CD4-positive, alpha-beta T cell treated with Interleukin-6 at 100 ng/mL for 8 hours (primary cell): ENCODE measurements at regions not wholly inside any gene's neighbourhood (a gene's known extent, or its start where the extent isn't known, plus 50 kb on each side); places are given as distances from the start of the nearest gene placed in this dataset.
"Not testable (repeated sequence)": the region's sequence is repeated elsewhere in the genome, so short reads cannot be mapped to it uniquely, and the experiment has no call there.

Source experiments
- DNase-seq: peaks from one replicate; pipeline ENCODE4 v3.0.0-alpha.2; 2020; ENCODE audit warnings: mixed read lengths, low spot score

DNA sequence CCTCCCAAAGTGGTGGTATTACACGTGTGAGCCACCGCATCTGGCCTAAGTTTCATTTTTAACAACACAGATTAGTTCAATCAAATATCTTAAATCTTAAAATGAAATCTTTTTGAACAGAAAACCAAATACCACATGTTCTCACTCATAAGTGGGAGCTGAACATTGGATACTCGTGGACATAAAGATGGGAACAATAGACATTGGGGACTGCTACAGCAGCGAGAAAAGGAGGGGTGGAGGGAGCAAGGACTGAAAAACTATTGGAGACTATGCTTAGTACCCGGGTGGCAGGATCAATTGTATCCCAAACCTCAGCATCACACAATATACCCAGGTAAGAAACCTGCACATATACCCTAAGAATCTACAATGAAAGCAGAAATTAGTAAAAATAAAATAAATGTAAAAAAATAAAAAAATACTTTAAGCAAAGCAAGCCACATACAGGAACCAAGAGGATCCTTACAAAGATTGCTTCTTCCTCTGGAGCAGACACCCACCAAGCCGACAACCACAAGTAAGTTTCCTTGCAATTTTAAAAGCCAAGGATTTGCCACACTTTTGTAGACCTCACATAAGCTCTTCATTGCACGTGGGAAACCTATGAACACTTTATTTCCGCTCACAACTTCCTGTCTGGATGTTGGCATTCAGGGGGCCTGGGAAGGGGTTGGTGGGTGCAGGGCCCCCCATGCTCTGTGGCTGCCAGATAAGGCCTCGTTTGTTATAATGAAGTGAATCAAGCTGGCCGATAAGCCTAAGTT is 147.9 kb downstream of the MYCN start:
- no peak for DNase-seq

DNA sequence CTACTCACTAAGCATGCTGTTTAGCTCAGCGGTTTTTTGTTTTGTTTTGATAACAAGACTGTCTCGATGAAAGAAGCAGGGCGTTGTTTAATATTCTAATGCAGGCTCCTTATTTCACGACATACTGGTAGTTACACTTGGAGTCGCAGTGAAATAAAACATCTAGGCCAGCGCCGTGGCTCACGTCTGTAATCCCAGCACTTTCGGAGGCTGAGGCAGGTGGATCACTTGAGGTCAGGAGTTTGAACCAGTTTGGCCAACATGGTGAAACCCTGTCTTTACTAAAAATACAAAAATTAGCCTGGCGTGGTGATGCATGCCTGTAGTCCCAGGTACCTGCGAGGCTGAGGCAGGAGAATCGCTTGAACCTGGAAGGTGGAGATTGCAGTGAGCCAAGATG is 145.8 kb downstream of the MYCN start:
- not testable (repeated sequence) for DNase-seq

DNA sequence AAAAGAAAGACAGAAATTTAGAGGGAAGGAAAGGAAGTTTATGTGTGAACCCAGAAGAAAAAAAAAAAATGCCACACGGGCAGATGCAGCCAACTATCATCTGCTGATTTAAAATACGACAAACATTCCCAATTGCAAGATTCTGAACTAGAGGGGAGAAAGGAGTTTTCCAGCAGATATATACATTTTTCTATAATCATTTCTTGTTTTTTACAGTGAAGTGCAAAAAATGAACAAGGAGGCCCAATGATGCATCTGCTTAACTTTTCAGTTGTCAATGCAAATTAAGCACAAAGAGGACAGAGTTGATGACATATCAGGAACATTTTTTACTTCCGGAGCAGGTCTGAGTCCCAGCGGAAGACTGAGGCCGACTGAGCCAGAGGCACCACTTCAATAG is 144.7 kb downstream of the MYCN start:
- DNase-seq: no peak

DNA sequence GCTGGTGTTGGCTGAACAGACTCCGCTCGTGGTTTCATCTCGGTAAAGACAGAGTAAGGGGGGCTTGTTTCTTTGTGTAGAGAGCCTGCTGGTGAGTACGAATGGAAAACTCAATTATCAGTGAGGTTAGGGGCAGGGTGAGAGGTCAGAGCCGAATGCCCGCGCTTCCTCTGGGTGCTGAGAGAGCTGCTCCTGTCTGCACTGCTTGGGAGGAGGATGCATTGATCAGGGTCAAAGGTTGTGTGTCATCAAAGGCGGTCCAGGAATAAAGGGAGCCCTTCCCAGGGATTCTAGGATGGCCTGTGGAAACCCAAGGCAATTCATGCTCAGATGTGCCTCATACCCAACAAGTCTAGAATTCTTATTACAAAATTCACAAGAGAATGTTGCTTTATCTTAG is 143.9 kb downstream of the MYCN start:
- no peak for DNase-seq

DNA sequence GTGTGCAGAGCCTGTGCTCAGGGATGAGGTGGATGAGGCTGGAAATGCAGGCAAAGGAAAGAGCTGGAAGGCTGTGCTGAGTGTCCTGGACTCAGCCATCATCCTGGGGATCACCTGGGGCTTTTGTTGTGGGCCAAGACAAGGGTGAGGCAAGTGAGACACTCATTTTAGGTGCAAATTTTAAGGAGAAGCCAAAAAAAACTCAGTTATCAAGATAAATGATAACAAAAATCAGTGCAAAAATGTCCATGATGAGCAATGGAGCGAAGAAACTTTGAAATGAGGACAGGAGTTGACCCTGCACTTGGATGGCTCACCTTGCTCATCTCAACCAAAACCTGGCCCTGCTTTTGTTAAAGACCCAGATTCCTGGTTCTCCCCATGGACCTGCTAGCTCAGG is 141.9 kb downstream of the MYCN start:
- DNase-seq: no peak

DNA sequence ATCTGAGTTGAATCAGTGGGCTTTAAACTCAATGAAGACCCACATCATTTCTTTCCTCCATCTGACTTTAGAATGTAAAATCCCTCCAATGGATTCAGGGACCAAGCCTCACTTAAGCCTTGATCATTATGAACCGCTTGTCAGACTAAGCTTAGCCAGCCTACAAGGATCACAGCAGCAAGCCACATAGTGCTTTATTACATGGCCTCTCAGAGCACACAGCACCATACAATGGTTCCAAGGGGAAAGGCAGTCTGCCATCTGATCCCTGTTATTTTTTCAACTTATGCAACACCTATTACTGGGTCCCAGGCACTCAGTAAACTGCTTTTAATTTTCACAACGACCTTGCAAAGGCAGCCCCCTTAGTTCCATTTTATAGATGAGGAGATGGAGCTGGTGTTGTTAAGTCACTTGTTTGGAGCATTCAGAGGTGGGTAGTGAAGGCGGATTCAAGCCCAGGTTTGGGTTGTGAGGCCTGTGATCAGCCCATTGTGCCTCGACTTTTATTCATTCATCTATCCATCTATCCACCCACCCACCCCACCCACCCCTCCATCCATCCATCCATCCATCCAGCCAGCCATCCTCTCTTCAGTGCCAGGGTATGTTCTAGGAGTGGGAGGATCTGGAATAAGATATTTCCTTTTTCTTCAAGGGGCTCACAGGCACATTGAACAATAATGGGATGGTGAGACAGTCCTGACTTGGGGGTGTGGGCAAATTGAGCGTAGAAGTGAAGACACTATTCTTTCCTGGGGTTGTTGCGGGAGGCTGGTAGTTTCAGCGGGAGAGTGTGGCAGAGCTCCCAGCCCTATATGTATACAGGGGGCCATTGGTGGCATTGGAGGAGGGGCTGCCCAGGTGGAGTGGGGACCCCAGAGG is 141.2 kb downstream of the MYCN start:
- no peak for DNase-seq

DNA sequence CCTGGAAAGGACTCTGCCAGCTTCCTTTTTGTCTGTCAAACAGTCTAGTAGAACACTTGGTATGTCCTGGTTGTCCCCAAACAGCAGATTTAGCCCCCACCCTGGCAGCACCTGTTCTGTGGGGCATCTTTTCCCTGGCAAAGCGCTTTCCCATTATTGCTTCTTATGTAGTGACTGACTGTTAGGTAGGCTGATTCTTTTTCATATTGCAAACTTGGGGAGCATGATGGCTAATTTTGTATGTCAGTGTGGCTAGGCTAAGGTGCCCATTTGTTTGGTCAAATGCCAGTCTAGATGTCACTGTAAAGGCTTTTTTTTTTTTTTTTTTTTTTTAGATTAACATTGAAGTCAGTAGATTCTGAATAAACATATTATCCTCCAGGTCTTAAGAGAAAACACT is 140.2 kb downstream of the MYCN start:
- no peak for DNase-seq

DNA sequence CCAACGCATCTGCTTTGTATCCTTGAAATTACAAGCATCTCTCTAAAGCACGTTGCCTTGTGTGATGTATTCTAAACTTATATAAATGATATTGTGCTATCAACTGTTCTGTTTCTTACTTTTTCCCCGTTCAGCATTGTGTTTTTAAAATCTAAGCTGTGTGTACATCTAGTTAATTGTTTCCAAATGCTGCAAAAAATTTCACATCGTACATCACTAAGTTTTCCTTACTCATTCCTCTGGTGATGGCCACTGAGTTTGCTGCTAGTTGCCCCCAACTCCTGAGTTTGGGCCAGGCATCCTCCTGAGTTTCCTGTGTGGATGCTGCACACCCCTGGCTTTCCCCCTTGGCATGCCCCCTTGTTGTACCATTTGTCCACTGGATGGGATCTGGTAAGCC is 139.7 kb downstream of the MYCN start:
- DNase-seq: no peak

DNA sequence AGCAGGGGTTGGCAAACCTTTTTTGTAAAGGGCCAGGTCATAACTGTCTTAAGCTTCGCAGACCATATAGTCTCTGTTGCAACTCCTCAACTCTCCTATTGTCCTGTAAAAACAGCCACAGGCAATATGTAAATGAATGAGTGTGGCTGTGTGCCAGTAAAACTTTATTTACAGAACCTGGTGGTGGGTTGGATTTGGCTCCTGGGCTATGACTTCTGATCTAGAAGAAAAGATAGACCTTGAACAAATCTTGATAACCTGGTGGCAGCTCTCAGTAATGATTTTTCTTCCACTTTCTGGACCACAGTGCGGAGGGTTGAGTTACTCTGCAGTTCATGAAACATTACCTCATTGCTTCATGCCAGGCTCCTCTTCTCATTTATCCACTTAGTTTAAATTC is 139.3 kb downstream of the MYCN start:
- DNase-seq: no peak

DNA sequence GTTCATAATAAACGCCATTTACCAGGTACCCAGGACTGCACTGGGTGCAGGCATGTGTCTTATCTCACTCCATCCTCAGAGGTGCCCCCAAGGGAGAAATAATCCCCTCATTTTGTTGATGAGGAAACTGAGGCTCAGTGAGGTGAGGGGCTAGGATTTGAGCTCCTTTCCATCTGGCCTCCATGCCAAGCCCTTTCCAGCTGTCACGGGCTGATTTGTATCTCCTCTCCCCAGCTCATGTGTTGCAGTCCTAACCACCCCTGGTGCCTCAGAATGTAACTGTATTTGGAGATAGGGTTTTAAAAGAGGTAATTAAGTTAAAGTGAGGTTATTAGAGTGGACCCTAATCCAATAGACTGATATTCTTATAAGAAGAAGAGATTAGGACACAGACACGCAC is 137.3 kb downstream of the MYCN start:
- no peak for DNase-seq

DNA sequence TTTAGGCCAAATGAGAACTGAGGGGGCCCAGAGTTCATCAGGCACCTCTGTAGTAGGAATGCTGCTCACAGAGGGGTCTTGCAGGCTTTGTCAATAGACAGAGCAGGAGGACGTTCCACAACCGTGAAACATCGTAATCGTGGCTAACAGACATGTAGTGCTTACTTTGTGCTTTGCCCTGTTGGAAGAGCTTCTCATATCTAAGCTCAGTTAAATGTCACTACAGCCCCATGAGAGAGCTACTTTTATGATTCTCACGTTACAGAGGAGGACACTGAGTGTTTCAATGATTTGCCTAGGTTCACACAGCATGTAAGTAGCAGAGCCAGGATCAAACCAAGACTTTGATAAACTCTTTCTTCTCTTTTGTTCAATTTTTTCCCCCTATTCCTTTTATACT is 136.6 kb downstream of the MYCN start:
- no peak for DNase-seq

DNA sequence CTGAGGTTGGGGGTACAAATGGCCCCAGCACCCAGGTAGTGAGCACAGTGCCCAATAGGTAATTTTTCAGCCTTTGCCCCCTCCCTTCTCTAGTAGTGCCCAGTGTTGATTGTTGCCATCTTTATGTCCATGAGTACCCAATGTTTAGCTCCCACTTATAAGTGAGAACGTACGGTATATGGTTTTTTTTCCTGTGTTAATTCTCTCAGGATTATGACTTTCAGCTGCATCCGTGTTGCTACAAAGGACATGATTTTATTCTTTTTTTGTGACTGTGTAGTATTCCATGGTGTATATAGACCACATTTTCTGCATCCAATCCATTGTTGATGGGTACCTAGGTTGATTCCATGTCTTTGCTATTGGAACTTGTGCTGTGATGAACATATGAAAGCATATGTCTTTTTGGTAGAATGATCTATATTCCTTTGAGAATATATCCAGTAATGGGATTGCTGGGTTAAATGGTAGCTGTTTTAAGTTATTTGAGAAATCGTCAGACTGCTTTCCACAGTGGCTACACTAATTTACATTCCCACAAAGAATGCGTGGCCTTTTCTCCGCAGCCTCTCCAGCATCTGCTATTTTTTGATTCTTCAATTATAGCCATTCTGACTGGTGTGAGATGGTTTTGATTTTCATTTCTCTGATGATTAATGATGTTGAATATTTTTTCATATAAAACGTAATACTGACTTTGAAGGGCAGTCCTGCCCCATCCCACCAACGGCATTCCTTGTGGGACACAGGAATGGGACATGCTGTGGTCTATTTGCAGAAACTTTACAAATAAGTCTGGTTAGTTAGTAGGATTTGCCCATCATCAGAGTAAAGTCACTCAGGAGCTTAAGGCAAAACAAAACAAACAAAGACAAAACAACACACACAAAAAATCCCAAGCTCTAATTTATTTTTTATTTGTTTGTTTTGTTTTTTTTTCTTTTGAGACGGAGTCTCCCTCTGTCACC is 135.0 kb downstream of the MYCN start:
- no peak for DNase-seq

DNA sequence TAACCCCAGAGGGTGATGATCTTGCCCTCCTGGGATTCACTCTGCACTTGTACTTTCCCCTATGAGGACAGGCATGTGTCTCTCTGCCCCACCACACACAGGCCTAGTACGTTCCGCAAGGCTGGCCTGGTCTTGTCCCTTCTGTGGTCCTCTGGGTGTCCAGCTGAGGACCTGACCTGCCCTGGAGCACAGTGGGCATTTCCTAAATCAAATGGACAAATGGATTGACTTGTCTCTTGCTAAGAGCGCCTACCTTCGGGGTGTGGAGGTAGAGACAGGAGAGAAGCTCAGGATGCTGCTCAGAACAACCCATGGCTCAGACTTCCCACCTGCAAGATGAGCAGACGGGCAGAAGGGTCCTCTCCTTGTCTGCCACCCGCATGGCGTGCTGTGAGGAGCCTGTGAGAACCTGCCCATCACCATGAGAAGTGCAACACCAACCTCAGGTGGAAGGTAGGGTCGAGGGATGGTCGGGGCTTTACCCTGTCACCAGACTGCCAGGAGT is 133.6 kb downstream of the MYCN start:
- no peak for DNase-seq

DNA sequence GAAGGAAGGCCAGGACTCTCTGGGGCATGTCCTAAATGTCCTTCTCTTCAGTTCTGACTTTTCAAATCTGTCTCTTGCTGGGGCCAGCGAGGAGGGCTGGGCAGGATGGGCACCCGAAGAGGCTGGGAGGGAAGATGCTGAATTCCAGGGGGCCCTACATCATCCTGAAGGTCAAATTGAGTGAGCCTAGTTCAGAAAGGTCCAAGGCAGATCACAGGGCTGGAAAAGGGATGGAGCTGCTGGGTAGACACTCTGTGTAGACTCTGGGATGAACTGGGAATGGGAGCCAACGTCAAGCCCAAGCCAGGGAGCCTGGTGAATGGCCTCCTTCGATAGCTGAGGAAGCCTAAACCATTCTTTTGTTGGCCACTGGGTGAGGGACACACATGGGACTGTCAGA is 133.1 kb downstream of the MYCN start:
- DNase-seq: no peak

DNA sequence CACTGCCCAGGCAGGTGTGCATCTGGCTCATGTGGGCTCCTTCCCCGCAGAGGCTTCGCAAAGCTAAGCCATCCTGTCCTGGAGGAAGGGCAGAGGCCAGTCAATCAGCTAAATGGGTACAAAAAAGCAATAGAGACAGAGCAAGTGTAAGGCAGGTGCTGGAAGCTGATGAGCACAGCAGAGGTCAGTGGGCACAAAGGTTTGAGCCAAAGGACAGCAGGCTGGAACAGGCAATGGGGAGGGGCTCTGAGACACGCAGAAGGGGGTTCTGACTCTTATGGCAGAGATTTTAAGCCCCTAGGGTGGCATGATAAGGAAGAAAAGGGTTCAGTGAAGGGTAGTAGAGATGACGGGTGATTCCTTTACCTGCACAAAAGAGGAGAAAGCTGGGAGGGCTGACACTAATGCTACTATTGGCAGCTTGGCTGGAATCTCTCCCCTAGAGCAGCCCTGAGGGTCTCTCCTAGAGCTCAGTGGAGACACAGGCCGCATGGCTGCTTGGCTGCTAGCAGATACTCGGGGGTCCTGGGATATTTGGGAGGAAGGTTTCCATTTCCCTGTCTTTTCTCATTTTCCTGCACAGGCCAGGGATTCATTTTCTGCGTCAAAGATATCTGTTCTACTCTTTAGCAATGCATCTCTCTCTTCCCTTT is 132.4 kb downstream of the MYCN start:
- DNase-seq: no peak

DNA sequence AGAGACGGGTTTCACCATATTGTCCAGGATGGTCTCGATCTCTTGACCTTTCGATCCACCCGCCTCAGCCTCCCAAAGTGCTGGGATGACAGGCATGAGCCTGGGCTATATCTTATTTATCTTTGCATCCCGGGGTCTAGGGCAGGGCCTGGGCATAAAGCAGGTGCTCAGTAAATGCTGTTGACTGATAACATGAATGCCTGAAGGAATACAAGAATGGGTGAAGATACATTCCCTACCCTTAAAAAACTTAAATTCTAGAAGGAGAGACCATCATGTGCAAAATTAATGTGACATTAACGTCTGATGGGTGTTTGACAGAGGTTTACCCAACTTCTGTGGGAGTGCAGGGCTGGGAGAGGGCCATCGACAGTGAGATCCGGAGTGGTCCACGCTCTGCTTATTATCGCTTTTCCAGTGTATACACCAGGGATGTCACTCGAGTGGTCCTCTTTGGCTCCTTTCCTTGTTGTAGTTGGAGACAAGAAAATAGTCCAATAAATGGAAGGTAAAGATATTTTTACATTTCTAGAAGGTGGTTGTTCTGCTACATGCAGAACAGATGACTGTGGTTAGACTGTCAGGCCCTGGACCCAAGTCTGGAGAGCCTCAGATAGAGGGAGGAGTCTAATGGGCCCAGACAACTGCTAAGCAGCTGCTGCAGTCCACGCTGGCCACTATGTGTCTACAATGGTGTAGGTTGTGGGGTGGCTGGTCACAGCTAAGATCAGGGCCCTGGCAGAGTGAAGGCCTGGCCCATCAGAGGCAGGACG is 131.7 kb downstream of the MYCN start:
- DNase-seq: no peak

DNA sequence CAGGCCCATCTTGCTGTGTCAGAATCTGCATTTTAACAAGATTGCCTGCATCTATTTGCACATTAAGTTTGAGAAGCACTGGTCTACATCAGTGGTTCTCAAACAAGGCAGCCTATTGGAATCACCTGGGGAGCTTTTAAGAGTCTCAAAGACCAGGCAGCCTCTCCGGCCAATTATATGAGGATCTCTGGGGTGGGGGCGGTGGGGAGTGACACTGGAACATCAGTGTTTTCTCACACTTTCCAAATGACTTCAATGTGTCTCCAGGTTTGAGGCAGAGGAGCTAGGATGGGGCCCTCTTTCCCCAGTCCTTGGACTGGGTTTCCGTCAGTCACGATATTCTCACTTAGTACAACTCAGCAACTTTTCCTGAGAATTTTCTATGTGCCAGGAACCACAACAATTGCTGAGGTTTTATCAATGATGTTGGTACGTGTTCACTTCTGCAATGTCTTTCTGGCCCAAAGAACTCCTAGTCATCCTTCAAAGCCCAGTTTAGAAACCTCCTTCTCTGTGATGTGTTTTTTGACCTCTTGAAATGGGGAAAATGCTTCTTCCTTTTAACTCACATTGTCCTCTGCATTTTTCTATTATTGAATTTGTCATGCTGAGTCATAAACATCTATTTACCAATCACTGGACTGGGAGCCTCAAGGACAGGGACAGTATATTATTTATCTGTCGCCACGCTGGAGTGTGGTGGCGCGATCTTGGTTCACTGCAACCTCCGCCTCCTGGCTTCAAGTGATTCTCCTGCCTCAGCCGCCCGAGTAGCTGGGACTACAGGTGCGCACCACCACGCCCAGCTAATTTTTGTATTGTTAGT is 130.9 kb downstream of the MYCN start:
- DNase-seq: no peak

DNA sequence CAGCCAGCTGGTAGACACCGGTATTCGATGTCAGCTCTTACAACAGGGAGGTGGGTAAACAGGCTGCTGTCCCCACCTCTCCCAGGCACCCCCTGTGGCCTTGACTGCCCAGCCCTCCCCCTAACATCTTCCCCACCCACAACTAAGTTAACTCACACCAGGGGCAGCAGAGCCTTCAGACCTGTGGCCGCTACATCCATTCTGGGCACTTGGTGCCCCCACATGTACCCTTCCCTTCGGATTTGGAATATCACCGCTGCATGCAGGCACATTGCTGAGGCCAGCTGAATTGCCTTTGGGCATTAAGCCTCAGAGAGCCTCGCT is 130.3 kb downstream of the MYCN start:
- DNase-seq: no peak

DNA sequence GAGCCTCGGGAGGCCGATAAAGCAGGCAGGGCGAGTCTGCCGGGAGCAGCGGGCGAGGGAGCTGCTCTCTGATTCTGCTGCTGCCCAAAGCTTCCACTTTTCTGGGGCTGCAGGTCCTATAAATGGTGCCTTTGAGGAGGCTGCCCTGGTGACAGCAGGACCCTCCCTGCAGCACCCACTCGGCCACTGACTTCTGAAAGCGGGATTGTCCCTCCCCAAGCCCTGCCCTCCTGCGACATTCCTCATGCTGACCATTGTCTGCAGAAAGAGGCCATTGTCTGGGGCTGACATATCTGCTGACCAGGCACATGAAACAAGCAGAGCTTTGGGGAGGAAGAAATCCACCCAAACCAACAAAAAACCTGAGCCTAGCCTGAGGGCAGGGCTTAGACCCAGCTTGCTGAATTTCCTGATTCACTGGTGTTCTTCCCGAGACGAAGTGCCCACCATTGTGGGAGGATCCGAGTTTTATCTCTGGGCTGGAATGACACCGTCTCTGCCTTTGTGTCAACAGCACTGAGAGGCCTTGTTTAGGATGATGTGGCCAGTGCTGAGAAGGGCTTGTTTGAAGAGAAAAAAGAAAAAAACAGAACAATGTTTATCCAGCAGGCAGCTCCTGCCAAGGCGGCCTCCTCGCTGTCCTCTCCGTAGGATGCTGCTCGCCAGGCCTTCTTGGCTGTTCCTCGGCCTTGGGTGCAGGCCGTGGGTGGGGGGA is 129.7 kb downstream of the MYCN start:
- no peak for DNase-seq

DNA sequence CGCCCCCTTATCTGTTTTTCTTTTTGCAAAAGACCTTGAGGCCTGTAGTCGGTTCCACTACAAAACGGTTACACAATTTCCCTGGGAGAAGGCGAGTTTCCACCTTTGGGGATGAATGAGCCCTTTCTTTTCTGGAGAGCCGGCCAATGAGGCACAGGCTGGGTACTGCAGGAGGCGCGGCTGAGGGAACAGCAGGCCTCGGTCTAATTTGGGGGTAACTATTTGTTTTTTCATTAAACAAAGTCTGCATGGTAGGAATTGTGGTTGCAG is 129.2 kb downstream of the MYCN start:
- no peak for DNase-seq
